Keratinocyte (primary cell): ENCODE measurements at regions not wholly inside any gene's neighbourhood (a gene's known extent, or its start where the extent isn't known, plus 50 kb on each side); places are given as distances from the start of the nearest gene placed in this dataset.

ENCODE experiments used
- DNase-seq: peaks from one replicate; pipeline ENCODE4 v3.0.0-alpha.2; 2011; ENCODE audit warnings: low read depth, missing footprints, low spot score
- FAIRE-seq: peaks from 2 replicates; lab custom pipeline; 2011; peaks lifted over from hg19 to GRCh38; lab: Jason Lieb, UNC
- H2AFZ ChIP-seq: 2 replicates; pipeline ENCODE4 v1.6.0; 2012; ENCODE audit warnings: low read length, control low read depth, inconsistent platforms; ENCODE audit not compliant: control insufficient read depth
- H3K27ac ChIP-seq: 2 replicates; pipeline ENCODE4 v1.5.1; 2011; ENCODE audit warnings: low read length; ENCODE audit not compliant: control insufficient read depth, insufficient read depth
- H3K27me3 ChIP-seq: 3 replicates; pipeline ENCODE4 v1.6.0; 2011; ENCODE audit warnings: low read length; ENCODE audit not compliant: control insufficient read depth, insufficient read depth; ENCODE audit errors: extremely low read depth
- H3K36me3 ChIP-seq, 2 experiments: 2 replicates in 1 of 2; 3 replicates in 1 of 2; pipeline ENCODE4 v1.5.1; 2011; ENCODE audit warnings: low read length in 2 of 2, mild to moderate bottlenecking in 1 of 2; ENCODE audit not compliant: control insufficient read depth in 2 of 2, insufficient read depth in 2 of 2; ENCODE audit errors: extremely low read depth in 1 of 2
- H3K4me1 ChIP-seq: 3 replicates; pipeline ENCODE4 v1.5.1; 2011; ENCODE audit warnings: low read length; ENCODE audit not compliant: control insufficient read depth, insufficient read depth; ENCODE audit errors: extremely low read depth
- H3K4me2 ChIP-seq: 3 replicates; pipeline ENCODE4 v1.6.0; 2011; ENCODE audit warnings: low read depth, low read length; ENCODE audit not compliant: control insufficient read depth, insufficient read depth; ENCODE audit errors: extremely low read depth
- H3K4me3 ChIP-seq, 3 experiments: fragments of 200-600 bp in 1 of 3; sonication (generic) in 1 of 3; 2 replicates in 2 of 3; 3 replicates in 1 of 3; pipeline ENCODE4 v1.5.1; 2011 to 2016; ENCODE audit warnings: low read length in 3 of 3, mild to moderate bottlenecking in 3 of 3, control low read depth in 2 of 3, inconsistent platforms in 1 of 3, low read depth in 1 of 3, mixed read lengths in 1 of 3, mixed run types in 1 of 3, moderate library complexity in 1 of 3; ENCODE audit not compliant: control insufficient read depth in 2 of 3, insufficient read depth in 2 of 3; ENCODE audit errors: extremely low read depth in 1 of 3
- H3K79me2 ChIP-seq: 2 replicates; pipeline ENCODE4 v1.6.0; 2012; ENCODE audit warnings: low read length; ENCODE audit not compliant: control insufficient read depth, insufficient read depth
- H3K9ac ChIP-seq: 3 replicates; pipeline ENCODE4 v1.6.0; 2011; ENCODE audit warnings: low read length; ENCODE audit not compliant: control insufficient read depth, insufficient read depth; ENCODE audit errors: extremely low read depth
- H3K9me1 ChIP-seq: 3 replicates; pipeline ENCODE4 v1.6.0; 2011; ENCODE audit warnings: low read length; ENCODE audit not compliant: control insufficient read depth, insufficient read depth; ENCODE audit errors: extremely low read depth
- H3K9me3 ChIP-seq: 2 replicates; pipeline ENCODE4 v1.5.1; 2012; ENCODE audit warnings: low read depth, low read length; ENCODE audit not compliant: control insufficient read depth
- H4K20me1 ChIP-seq: 3 replicates; pipeline ENCODE4 v1.6.0; 2011; ENCODE audit warnings: low read length; ENCODE audit not compliant: control insufficient read depth, insufficient read depth; ENCODE audit errors: extremely low read depth
- EZH2 ChIP-seq: IDR thresholded peaks from one replicate; pipeline ENCODE4 v1.6.1; 2012; ENCODE audit warnings: inconsistent platforms, mild to moderate bottlenecking, low read length, moderate library complexity
- dilution Hi-C: fragments of 300-500 bp; cut with MboI; formaldehyde crosslinking; loops from one replicate; pipeline ENCODE4 v1.7.0; 2020; ENCODE audit warnings: low sequenced_read_pairs; ENCODE audit not compliant: extremely low pct_ligation_motif_present
- TF ChIP-seq, protein P1 (sequence below), 3 experiments: IDR thresholded peaks in 1 of 3; conservative IDR thresholded peaks in 1 of 3; optimal IDR thresholded peaks in 1 of 3; 2 replicates in 2 of 3; 3 replicates in 1 of 3; pipeline versions ENCODE3 to v1.5.1; 2011; ENCODE audit warnings: low read length in 3 of 3, mild to moderate bottlenecking in 3 of 3, moderate library complexity in 2 of 3, control low read depth in 1 of 3, inconsistent platforms in 1 of 3; ENCODE audit not compliant: insufficient read depth in 2 of 3; ENCODE audit errors: extremely low read depth in 1 of 3

DNA sequence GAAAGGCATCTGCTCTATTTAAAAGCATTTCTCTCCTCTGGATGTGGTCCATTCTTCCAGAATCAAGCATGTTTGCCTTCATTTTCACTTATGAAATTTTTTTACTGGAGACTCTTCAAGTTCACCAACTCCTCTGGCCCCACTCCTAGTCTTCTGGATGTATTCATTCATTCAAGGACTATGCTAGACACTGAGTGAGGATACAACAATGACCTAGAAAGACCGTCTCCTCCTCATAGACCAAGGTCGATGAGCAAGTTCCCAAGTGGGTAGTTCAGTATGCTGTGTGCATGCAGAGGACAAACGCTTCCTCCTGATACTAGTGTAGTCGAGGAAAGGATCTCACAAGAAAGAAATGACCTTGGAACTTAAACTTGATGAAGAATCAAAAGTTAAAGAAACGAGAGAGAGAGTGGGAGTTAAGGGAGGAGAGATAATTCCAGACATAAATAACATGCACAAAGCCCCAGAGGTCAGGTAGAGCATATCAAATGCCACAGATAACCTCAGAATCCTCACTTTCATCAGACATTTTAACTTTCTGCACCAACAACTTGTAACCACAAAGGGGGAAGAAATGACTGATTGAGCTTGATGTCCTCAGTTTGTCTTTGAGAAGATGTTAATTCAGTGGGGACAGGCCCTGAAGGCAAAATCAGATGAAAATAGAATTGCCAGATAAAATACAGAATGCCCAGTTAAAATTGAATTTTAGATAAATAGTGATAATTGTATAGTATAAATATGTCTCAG, 149.4 kb downstream of the IMPG2 start:
- DNase-seq, result no peak
- H3K36me3 ChIP-seq, result no peaks in the 10 kb centered on the region
- no peak overlapping the region for H3K4me3 ChIP-seq
- TF ChIP-seq, protein P1, sequence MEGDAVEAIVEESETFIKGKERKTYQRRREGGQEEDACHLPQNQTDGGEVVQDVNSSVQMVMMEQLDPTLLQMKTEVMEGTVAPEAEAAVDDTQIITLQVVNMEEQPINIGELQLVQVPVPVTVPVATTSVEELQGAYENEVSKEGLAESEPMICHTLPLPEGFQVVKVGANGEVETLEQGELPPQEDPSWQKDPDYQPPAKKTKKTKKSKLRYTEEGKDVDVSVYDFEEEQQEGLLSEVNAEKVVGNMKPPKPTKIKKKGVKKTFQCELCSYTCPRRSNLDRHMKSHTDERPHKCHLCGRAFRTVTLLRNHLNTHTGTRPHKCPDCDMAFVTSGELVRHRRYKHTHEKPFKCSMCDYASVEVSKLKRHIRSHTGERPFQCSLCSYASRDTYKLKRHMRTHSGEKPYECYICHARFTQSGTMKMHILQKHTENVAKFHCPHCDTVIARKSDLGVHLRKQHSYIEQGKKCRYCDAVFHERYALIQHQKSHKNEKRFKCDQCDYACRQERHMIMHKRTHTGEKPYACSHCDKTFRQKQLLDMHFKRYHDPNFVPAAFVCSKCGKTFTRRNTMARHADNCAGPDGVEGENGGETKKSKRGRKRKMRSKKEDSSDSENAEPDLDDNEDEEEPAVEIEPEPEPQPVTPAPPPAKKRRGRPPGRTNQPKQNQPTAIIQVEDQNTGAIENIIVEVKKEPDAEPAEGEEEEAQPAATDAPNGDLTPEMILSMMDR (optimal IDR thresholded peaks at IDR 0.05 in 1 of 3, IDR thresholded peaks at IDR 0.05 in 1 of 3, conservative IDR thresholded peaks at IDR 0.05 in 1 of 3; ENCODE audit: extremely low read depth in 1 of 3, insufficient read depth in 2 of 3, low read length in 3 of 3), result no peak
- TF ChIP-seq EZH2, result no peak
- H3K27me3 ChIP-seq, result no peaks in the 10 kb centered on the region
- H3K4me1 ChIP-seq, result no peaks in the 10 kb centered on the region
- no peak overlapping the region for H3K4me2 ChIP-seq
- FAIRE-seq, result no peak
- H4K20me1 ChIP-seq, result no peaks in the 10 kb centered on the region
- H2AFZ ChIP-seq, result no peak overlapping the region
- no peaks in the 10 kb centered on the region for H3K9me3 ChIP-seq
- H3K9ac ChIP-seq, result no peak overlapping the region
- no peaks in the 10 kb centered on the region for H3K79me2 ChIP-seq
- no peak overlapping the region for H3K27ac ChIP-seq
- dilution Hi-C loops, result no loop called here
- H3K9me1 ChIP-seq, result no peaks in the 10 kb centered on the region

DNA sequence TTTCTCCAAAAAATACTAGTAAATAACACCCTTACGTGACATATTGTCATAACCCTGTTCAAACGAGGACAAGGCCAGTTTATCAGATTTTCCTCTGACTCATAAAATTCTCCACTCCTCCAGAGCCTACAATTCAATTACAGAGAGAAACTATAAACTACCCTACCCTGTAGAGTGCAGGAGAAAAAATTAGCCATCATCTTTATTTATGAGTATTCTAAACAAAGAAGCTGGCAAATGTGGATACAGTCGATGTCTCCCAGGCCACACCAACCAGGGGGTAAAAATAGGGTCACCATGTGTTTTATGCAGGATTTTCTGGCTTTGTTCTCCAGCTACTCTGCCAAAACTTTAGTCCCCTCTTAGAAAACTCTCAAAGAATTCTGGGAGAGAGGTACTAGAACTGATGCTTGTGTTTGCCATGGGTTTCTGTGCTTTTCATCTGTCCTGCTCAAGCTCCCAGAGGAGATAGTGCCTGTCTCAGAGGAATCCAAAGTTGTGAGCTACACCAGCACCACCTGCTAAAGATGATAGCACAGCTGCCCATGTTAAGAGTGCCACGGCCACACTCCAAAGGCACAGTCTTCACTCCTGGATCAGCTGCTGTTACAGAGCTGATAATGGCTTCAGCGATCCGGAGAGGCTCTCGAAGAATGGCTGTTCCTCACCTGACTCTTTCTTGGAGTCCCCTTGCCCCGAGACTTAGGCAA, 150.2 kb downstream of the IMPG2 start:
- Histone ChIP-seq H3K4me3 (no peak overlapping the region), H3K4me2 (no peak overlapping the region), H3K79me2 (no peaks in the 10 kb centered on the region), H3K36me3 (no peaks in the 10 kb centered on the region), H2AFZ (no peak overlapping the region), H3K4me1 (no peaks in the 10 kb centered on the region), H3K27ac (no peak overlapping the region), H3K27me3 (no peaks in the 10 kb centered on the region), H4K20me1 (no peaks in the 10 kb centered on the region), H3K9me1 (no peaks in the 10 kb centered on the region), H3K9me3 (no peaks in the 10 kb centered on the region), H3K9ac (no peak overlapping the region)
- TF ChIP-seq, protein P1 (optimal IDR thresholded peaks at IDR 0.05 in 1 of 3, IDR thresholded peaks at IDR 0.05 in 1 of 3, conservative IDR thresholded peaks at IDR 0.05 in 1 of 3; ENCODE audit: extremely low read depth in 1 of 3, insufficient read depth in 2 of 3, low read length in 3 of 3), result no peak
- no peak for TF ChIP-seq EZH2
- DNase-seq (no peak), FAIRE-seq (no peak)
- dilution Hi-C loops, result no loop called here
